ENCODE measurements at regions not wholly inside any gene's neighbourhood (a gene's known extent, or its start where the extent isn't known, plus 50 kb on each side); places are given as distances from the start of the nearest gene placed in this dataset.

GRCh38 chr6:6940031-6941025, 167.4 kb upstream of the RREB1 start:
- in situ Hi-C loops (cut with HindIII; ENCODE audit: low pct_ligation_motif_present, low sequenced_read_pairs), result no loop called here
- TF ChIP-seq, protein P1, sequence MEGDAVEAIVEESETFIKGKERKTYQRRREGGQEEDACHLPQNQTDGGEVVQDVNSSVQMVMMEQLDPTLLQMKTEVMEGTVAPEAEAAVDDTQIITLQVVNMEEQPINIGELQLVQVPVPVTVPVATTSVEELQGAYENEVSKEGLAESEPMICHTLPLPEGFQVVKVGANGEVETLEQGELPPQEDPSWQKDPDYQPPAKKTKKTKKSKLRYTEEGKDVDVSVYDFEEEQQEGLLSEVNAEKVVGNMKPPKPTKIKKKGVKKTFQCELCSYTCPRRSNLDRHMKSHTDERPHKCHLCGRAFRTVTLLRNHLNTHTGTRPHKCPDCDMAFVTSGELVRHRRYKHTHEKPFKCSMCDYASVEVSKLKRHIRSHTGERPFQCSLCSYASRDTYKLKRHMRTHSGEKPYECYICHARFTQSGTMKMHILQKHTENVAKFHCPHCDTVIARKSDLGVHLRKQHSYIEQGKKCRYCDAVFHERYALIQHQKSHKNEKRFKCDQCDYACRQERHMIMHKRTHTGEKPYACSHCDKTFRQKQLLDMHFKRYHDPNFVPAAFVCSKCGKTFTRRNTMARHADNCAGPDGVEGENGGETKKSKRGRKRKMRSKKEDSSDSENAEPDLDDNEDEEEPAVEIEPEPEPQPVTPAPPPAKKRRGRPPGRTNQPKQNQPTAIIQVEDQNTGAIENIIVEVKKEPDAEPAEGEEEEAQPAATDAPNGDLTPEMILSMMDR (IDR thresholded peaks at IDR 0.05; ENCODE audit: low read depth, low read length, missing control alignments), result no peak
- no peak overlapping the region for H3K4me3 ChIP-seq (ENCODE audit: low read depth, low read length)
- no peaks in the 10 kb centered on the region for H3K36me3 ChIP-seq (replicated peaks)
- DNase-seq, result no peak
- H3K27me3 ChIP-seq (replicated peaks), result no peaks in the 10 kb centered on the region
- H3K27ac ChIP-seq, result no peak overlapping the region

GRCh38 chr6:6941201-6941600, 166.6 kb upstream of the RREB1 start:
- no peak overlapping the region for H3K27ac ChIP-seq
- no peaks in the 10 kb centered on the region for H3K27me3 ChIP-seq (replicated peaks)
- H3K4me3 ChIP-seq (ENCODE audit: low read depth, low read length), result no peak overlapping the region
- TF ChIP-seq, protein P1 (IDR thresholded peaks at IDR 0.05; ENCODE audit: low read depth, low read length, missing control alignments), result no peak
- DNase-seq, result no peak
- in situ Hi-C loops (cut with HindIII; ENCODE audit: low pct_ligation_motif_present, low sequenced_read_pairs), result no loop called here
- no peaks in the 10 kb centered on the region for H3K36me3 ChIP-seq (replicated peaks)

DNA sequence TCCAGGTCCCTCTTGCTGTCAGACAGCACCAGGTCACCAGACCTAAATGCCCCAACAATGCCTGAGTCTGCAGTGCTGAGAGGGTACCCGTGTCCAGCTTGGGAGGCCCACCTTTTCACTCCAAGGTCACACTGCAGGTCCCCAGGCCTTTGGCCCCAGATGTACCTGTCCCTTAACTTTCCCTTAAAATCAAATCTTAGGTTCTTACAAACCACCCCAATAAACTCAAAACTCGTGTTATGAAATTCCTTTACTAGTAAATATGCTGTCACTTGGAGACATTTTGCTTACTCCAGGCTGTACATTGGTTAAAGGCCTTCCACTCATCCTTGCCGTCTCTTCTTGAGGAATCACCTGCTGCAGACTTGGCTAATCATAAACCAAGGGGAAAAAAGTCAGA, 165.7 kb upstream of the RREB1 start:
- TF ChIP-seq, protein P1 (IDR thresholded peaks at IDR 0.05; ENCODE audit: low read depth, low read length, missing control alignments), result no peak
- no peak for DNase-seq
- Histone ChIP-seq H3K4me3 (ENCODE audit: low read depth, low read length) (no peak overlapping the region), H3K27ac (no peak overlapping the region), H3K36me3 (replicated peaks) (no peaks in the 10 kb centered on the region), H3K27me3 (replicated peaks) (no peaks in the 10 kb centered on the region)
- in situ Hi-C loops (cut with HindIII; ENCODE audit: low pct_ligation_motif_present, low sequenced_read_pairs), result no loop called here

GRCh38 chr6:6942831-6943230, 164.9 kb upstream of the RREB1 start:
- no peak overlapping the region for H3K27ac ChIP-seq
- no peaks in the 10 kb centered on the region for H3K36me3 ChIP-seq (replicated peaks)
- DNase-seq, result no peak
- in situ Hi-C loops (cut with HindIII; ENCODE audit: low pct_ligation_motif_present, low sequenced_read_pairs), result no loop called here
- TF ChIP-seq, protein P1 (IDR thresholded peaks at IDR 0.05; ENCODE audit: low read depth, low read length, missing control alignments), result no peak
- no peak overlapping the region for H3K4me3 ChIP-seq (ENCODE audit: low read depth, low read length)
- H3K27me3 ChIP-seq (replicated peaks), result no peaks in the 10 kb centered on the region

DNA sequence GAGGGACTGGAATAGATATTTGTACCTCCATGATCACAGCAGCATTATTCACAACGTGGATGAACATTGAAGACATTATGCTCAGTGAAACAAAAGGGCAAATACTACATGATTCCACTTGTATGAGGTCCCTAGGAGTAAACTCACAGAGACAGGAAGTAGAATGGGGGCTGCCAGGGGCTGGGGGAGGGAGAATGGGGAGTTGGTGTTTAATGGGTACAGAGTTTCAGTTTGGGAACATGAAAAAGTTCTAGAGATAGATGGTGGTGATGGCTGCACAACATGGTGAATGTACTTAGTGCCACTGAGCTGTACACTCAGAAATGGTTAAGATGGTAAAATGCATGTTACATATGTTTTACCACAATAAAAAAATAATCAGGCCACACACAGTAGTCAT, 164.3 kb upstream of the RREB1 start:
- no peak for DNase-seq
- H3K36me3 ChIP-seq (replicated peaks), result no peaks in the 10 kb centered on the region
- TF ChIP-seq, protein P1 (IDR thresholded peaks at IDR 0.05; ENCODE audit: low read depth, low read length, missing control alignments), result no peak
- in situ Hi-C loops (cut with HindIII; ENCODE audit: low pct_ligation_motif_present, low sequenced_read_pairs), result no loop called here
- H3K27me3 ChIP-seq (replicated peaks), result no peaks in the 10 kb centered on the region
- no peak overlapping the region for H3K4me3 ChIP-seq (ENCODE audit: low read depth, low read length)
- H3K27ac ChIP-seq, result no peak overlapping the region

Data from brain microvascular endothelial cell (primary cell).